OCI-LY7 (cell line): ENCODE measurements at regions not wholly inside any gene's neighbourhood (a gene's known extent, or its start where the extent isn't known, plus 50 kb on each side); places are given as distances from the start of the nearest gene placed in this dataset.

Source experiments
- BruUV-seq: library from RNA; stranded (reverse); fragments of 400-500 nt; replicated peaks from 2 replicates; lab custom pipeline; 2021; lab: Mats Ljungman, UMichigan
- CTCF ChIA-PET: fragments of 300-600 bp; sonication (Branson Sonifier 250); formaldehyde crosslinking; loops from one replicate; lab custom pipeline; 2022; ENCODE audit warnings: antibody characterized with exemption; ENCODE audit not compliant: unreplicated experiment; lab: Charles Lee
- POLR2A ChIA-PET: fragments of 300-600 bp; sonication (Branson Sonifier 250); formaldehyde crosslinking; loops from one replicate; lab custom pipeline; 2022; ENCODE audit warnings: antibody characterized with exemption; lab: Charles Lee
- DNase-seq: peaks from one replicate; pipeline ENCODE4 v3.0.0-alpha.2; 2015; ENCODE audit warnings: low spot score
- H2AFZ ChIP-seq: fragments of 200-600 bp; sonication (generic), shearing (Covaris generic); 2 replicates; pipeline ENCODE4 v1.6.1; 2014; ENCODE audit warnings: mild to moderate bottlenecking, antibody characterized with exemption, low read length, moderate library complexity
- H3K27ac ChIP-seq: fragments of 200-600 bp; sonication (generic); 2 replicates; pipeline ENCODE4 v1.5.1; 2014; ENCODE audit warnings: mixed run types, low read depth, mild to moderate bottlenecking, moderate library complexity, low read length, inconsistent platforms; ENCODE audit not compliant: poor library complexity, severe bottlenecking
- H3K36me3 ChIP-seq: fragments of 200-600 bp; sonication (generic); 2 replicates; pipeline ENCODE4 v1.6.1; 2014; ENCODE audit warnings: mild to moderate bottlenecking, antibody characterized with exemption, low read length, moderate library complexity, mixed read lengths; ENCODE audit not compliant: insufficient read depth
- H3K4me1 ChIP-seq: fragments of 200-600 bp; sonication (generic); 2 replicates; pipeline ENCODE4 v1.5.1; 2014; ENCODE audit warnings: mild to moderate bottlenecking, low read length; ENCODE audit not compliant: insufficient read depth, poor library complexity, severe bottlenecking
- H3K4me2 ChIP-seq: fragments of 200-600 bp; sonication (generic); 2 replicates; pipeline ENCODE4 v1.6.1; 2014; ENCODE audit warnings: mild to moderate bottlenecking, low read length
- H3K4me3 ChIP-seq: fragments of 200-600 bp; sonication (generic); 2 replicates; pipeline ENCODE4 v1.5.1; 2014; ENCODE audit warnings: mild to moderate bottlenecking, low read depth, low read length; ENCODE audit not compliant: poor library complexity, severe bottlenecking
- H3K79me2 ChIP-seq: fragments of 200-600 bp; sonication (generic); 2 replicates; pipeline ENCODE4 v1.6.1; 2016; ENCODE audit warnings: low read depth, mild to moderate bottlenecking, low read length, moderate library complexity, mixed read lengths; ENCODE audit not compliant: insufficient read depth
- H3K9me2 ChIP-seq: fragments of 200-600 bp; sonication (generic); 2 replicates; pipeline ENCODE4 v1.6.1; 2016; ENCODE audit warnings: mild to moderate bottlenecking, low read length, mixed read lengths; ENCODE audit not compliant: insufficient read depth
- H3K9me3 ChIP-seq: fragments of 200-600 bp; sonication (generic); 2 replicates; pipeline ENCODE4 v1.6.1; 2014; ENCODE audit warnings: mild to moderate bottlenecking, mixed run types, low read length, mixed read lengths
- H4K20me1 ChIP-seq: fragments of 200-600 bp; sonication (generic); 2 replicates; pipeline ENCODE4 v1.6.1; 2014; ENCODE audit warnings: mild to moderate bottlenecking, antibody characterized with exemption, low read length, moderate library complexity, mixed read lengths; ENCODE audit not compliant: insufficient read depth
- EZH2phosphoT487 ChIP-seq: fragments of 200-600 bp; sonication (generic); IDR thresholded peaks from 2 replicates; pipeline ENCODE4 v1.6.1; 2018; ENCODE audit warnings: low read depth, borderline replicate concordance, mild to moderate bottlenecking, mixed run types, antibody characterized with exemption, low read length, moderate library complexity, mixed read lengths
- intact Hi-C: fragments of 100-400 bp; cut with micrococcal nuclease; formaldehyde crosslinking; loops from one replicate; pipeline ENCODE4 v1.10.0; 2022; ENCODE audit not compliant: unreplicated experiment
- TF ChIP-seq, protein P1 (sequence below): fragments of 200-600 bp; sonication (generic); conservative IDR thresholded peaks from 2 replicates; pipeline ENCODE4 v1.5.1; 2014; ENCODE audit warnings: mild to moderate bottlenecking, antibody characterized with exemption, low read length, moderate library complexity, mixed read lengths

DNA sequence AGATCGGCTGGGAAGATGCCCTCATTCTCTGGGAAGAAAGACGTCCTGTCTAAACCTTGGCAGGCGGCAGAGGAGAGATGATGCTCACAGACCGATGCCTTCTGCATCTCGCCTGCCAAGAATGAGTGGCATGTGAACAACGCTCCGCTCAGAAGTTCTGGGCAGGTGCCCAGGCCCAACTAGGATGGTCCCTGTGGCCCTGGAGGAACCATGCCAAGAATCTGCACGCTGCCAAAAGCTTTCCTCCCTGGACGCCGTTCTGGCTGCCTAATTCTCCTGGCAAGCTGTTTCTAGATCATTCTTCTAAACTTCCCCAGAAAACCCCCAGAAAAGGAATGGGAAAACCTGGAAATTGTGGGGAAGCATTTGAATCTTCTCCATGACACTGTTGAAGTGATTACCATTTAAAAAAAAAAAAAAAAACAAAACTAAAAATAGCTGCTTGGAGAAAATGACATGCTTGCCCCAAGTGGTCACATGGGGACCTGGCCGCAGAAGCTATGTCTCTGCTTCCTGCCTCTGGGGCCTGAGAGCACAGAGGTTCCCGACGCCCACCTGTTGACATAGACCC lies 440.9 kb downstream of the PRDM2 start:
- Histone ChIP-seq H3K36me3 (no peaks in the 10 kb centered on the region), H2AFZ (no peak overlapping the region), H3K4me1 (peaks cover 7% of the 10 kb centered on the region), H3K79me2 (no peaks in the 10 kb centered on the region), H3K27ac (no peak overlapping the region), H3K4me3 (no peak overlapping the region), H3K4me2 (no peak overlapping the region), H3K9me3 (no peaks in the 10 kb centered on the region), H3K9me2 (no peaks in the 10 kb centered on the region), H4K20me1 (no peaks in the 10 kb centered on the region)
- ChIA-PET POLR2A (no interaction called here), CTCF (no interaction called here)
- no peak for DNase-seq
- no TSS peak for BruUV-seq
- TF ChIP-seq, protein P1, sequence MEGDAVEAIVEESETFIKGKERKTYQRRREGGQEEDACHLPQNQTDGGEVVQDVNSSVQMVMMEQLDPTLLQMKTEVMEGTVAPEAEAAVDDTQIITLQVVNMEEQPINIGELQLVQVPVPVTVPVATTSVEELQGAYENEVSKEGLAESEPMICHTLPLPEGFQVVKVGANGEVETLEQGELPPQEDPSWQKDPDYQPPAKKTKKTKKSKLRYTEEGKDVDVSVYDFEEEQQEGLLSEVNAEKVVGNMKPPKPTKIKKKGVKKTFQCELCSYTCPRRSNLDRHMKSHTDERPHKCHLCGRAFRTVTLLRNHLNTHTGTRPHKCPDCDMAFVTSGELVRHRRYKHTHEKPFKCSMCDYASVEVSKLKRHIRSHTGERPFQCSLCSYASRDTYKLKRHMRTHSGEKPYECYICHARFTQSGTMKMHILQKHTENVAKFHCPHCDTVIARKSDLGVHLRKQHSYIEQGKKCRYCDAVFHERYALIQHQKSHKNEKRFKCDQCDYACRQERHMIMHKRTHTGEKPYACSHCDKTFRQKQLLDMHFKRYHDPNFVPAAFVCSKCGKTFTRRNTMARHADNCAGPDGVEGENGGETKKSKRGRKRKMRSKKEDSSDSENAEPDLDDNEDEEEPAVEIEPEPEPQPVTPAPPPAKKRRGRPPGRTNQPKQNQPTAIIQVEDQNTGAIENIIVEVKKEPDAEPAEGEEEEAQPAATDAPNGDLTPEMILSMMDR = 0 out of 2 replicates have a peak, but pooled peaks have one; percentile 23
- TF ChIP-seq EZH2phosphoT487 = no peak
- intact Hi-C loops = no loop called here

DNA sequence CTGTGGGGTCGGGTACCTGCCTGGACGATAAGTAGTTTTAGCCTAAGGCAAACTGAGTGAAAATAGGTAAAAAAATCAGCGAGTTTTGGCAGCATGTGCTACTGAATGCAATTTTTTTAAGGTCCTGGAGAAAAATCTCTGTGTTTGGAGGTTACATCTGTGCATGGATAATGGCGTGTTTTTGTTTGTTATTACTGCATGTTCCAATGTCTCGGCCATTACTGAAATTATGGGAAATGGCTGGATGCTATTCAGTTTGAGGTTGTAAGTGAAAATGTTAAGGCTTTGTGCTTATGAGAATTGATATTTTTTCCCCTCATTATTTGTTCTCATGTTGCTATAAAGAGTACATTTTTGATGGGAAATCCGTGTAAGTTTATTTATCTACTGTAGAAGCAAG lies 441.7 kb downstream of the PRDM2 start:
- Histone ChIP-seq H3K36me3 (no peaks in the 10 kb centered on the region), H3K4me2 (no peak overlapping the region), H3K79me2 (no peaks in the 10 kb centered on the region), H3K27ac (no peak overlapping the region), H3K4me3 (no peak overlapping the region), H3K9me2 (no peaks in the 10 kb centered on the region), H3K9me3 (no peaks in the 10 kb centered on the region), H3K4me1 (peaks cover 7% of the 10 kb centered on the region), H4K20me1 (no peaks in the 10 kb centered on the region), H2AFZ (peak overlapping the region; percentile 7; the same call in 1 of the 2 replicates)
- intact Hi-C loops = no loop called here
- TF ChIP-seq, protein P1 = no peak
- no peak for TF ChIP-seq EZH2phosphoT487
- no TSS peak for BruUV-seq
- ChIA-PET POLR2A (no interaction called here), CTCF (no interaction called here)
- no peak for DNase-seq

DNA sequence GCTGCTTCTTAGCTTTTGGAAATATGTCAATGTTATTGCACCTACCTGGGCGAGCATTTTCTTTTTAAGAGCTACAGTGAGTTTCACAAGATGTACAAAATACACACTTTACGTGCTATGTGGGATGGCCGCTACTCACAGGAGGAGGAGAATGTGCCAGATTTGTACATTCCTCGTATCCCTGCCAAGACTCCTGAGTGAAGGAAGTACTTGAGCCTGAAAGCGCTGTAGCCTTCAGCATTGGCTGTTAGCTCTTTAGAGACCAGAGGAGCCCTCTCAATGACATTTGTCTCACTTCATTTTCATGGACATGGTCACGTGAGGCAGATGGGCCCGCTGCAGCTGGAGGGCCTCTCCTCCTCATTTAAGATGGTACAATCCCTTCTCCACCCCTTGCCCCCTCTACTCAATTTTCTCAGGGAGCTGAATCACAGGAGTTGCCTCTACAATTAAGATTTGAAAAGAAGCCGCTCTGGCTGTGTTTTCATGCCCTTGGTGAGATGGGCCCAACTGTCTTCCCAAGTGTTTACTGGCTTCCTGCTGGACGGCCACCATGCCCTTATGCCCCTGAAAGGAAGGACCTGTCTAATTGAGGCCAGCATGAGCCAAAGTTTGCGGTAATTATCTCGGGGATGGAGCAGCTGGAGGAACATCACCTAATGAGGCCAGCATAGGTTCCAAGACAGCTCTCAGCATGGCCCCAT lies 442.6 kb downstream of the PRDM2 start:
- TF ChIP-seq, protein P1 = no peak
- no peak for TF ChIP-seq EZH2phosphoT487
- no peaks in the 10 kb centered on the region for H3K9me3 ChIP-seq
- peaks cover 7% of the 10 kb centered on the region for H3K4me1 ChIP-seq
- no peak overlapping the region for H2AFZ ChIP-seq
- CTCF ChIA-PET = interaction anchor here (0.6 kb wide), 1 partner anchor 1271 kb away, joined by 3 read pairs; no protein-coding TSS in a partner anchor
- H3K4me3 ChIP-seq = no peak overlapping the region
- no peaks in the 10 kb centered on the region for H3K9me2 ChIP-seq
- no peaks in the 10 kb centered on the region for H3K79me2 ChIP-seq
- intact Hi-C loops = no loop called here
- H4K20me1 ChIP-seq = no peaks in the 10 kb centered on the region
- no peak for DNase-seq
- H3K27ac ChIP-seq = no peak overlapping the region
- POLR2A ChIA-PET = no interaction called here
- BruUV-seq = no TSS peak
- no peaks in the 10 kb centered on the region for H3K36me3 ChIP-seq
- H3K4me2 ChIP-seq = no peak overlapping the region
